ENCODE measurements at regions not wholly inside any gene's neighbourhood (a gene's known extent, or its start where the extent isn't known, plus 50 kb on each side); places are given as distances from the start of the nearest gene placed in this dataset.

GRCh38 chr20:12345978-12346377 lies 428.3 kb downstream of the BTBD3 start:
- TF ChIP-seq CTCF (IDR thresholded peaks at IDR 0.05; ENCODE audit: insufficient read depth, low read depth, low read length) (no peak), EZH2 (IDR thresholded peaks at IDR 0.05; ENCODE audit: insufficient read depth, low read length) (no peak)
